ENCODE measurements at regions not wholly inside any gene's neighbourhood (a gene's known extent, or its start where the extent isn't known, plus 50 kb on each side); places are given as distances from the start of the nearest gene placed in this dataset.

GRCh38 chr10:90988024-90988423 lies 67.1 kb upstream of the ANKRD1 start:
- Histone ChIP-seq H2AFZ (ENCODE audit: low read depth) (no peak overlapping the region), H3K4me1 (ENCODE audit: control insufficient read depth in 1 of 2, insufficient read depth in 2 of 2, low read depth in 1 of 2, low read length in 1 of 2) (no peaks in the 10 kb centered on the region; a peak in 1 of 4 replicates), H3K9ac (no peak overlapping the region), H4K20me1 (ENCODE audit: insufficient read depth) (no peaks in the 10 kb centered on the region), H3K4me2 (no peak overlapping the region), H3K27ac (ENCODE audit: low read depth in 2 of 2, low read length in 1 of 2) (no peak overlapping the region), H3K79me2 (ENCODE audit: insufficient read depth) (no peaks in the 10 kb centered on the region), H3K4me3 (ENCODE audit: low read depth in 2 of 2, low read length in 1 of 2) (no peak overlapping the region), H3K9me2 (no peaks in the 10 kb centered on the region), H3K9me3 (no peaks in the 10 kb centered on the region), H3K27me3 (ENCODE audit: insufficient read depth) (no peaks in the 10 kb centered on the region), H3F3A (replicated peaks; ENCODE audit: insufficient read depth) (no peaks in the 10 kb centered on the region), H3K36me3 (replicated peaks in 1 of 2; ENCODE audit: control insufficient read depth in 1 of 2, insufficient read depth in 2 of 2, low read length in 1 of 2) (no peaks in the 10 kb centered on the region)
- WGBS (ENCODE audit: low lambda C conversion rate): 96% methylated on average over 4 of the region's 4 CpGs
- TF ChIP-seq YY1 (IDR thresholded peaks at IDR 0.05; ENCODE audit: low read depth) (no peak), EP300 (IDR thresholded peaks at IDR 0.05; ENCODE audit: borderline replicate concordance in 1 of 2, low read depth in 1 of 2, low read length in 1 of 2) (no peak), NRF1 (IDR thresholded peaks at IDR 0.05; ENCODE audit: low read depth, low read length) (no peak), TCF12 (IDR thresholded peaks at IDR 0.05) (no peak), IRF3 (IDR thresholded peaks at IDR 0.05; ENCODE audit: low read depth, low read length) (no peak), PBX3 (IDR thresholded peaks at IDR 0.05) (no peak), ELF1 (IDR thresholded peaks at IDR 0.05) (no peak), USF2 (IDR thresholded peaks at IDR 0.05; ENCODE audit: borderline replicate concordance, low read depth, low read length) (no peak), POLR2AphosphoS5 (IDR thresholded peaks at IDR 0.05; ENCODE audit: low read depth, low read length) (no peak), USF1 (IDR thresholded peaks at IDR 0.05; ENCODE audit: borderline replicate concordance, low read depth) (no peak), MAX (IDR thresholded peaks at IDR 0.05; ENCODE audit: low read depth) (no peak), FOXM1 (IDR thresholded peaks at IDR 0.05; ENCODE audit: low read depth) (no peak), CTCF (IDR thresholded peaks at IDR 0.05) (no peak), NFIC (IDR thresholded peaks at IDR 0.05; ENCODE audit: borderline replicate concordance) (no peak), SIN3A (IDR thresholded peaks at IDR 0.05; ENCODE audit: borderline replicate concordance, low read depth, low read length) (no peak), RFX5 (IDR thresholded peaks at IDR 0.05; ENCODE audit: low read length) (no peak), CHD2 (IDR thresholded peaks at IDR 0.05; ENCODE audit: low read length, partially characterized antibody) (no peak)
- CTCF ChIA-PET: interaction anchor here (1.2 to 1.6 kb wide), 2 partner anchors 8 to 76 kb away, joined by 4 to 5 read pairs; no protein-coding TSS in a partner anchor
- POLR2A ChIA-PET: no interaction called here
- no peak for DNase-seq

All from SK-N-SH (cell line).